Activated CD8-positive, alpha-beta T cell treated with anti-CD3 and anti-CD28 coated beads for 36 hours (primary cell): ENCODE measurements at regions not wholly inside any gene's neighbourhood (a gene's known extent, or its start where the extent isn't known, plus 50 kb on each side); places are given as distances from the start of the nearest gene placed in this dataset.
"Not testable (repeated sequence)": the region's sequence is repeated elsewhere in the genome, so short reads cannot be mapped to it uniquely, and the experiment has no call there.

Experiments
- ATAC-seq: fragments of 200-7000 bp; cut with Tn5 transposase; one replicate; pipeline ENCODE4 v1.10.0; 2021; ENCODE audit warnings: mild to moderate bottlenecking, moderate library complexity
- CTCF ChIA-PET: fragments of 350-600 bp; sonication (Branson Sonifier 250); formaldehyde crosslinking; loops from one replicate; lab custom pipeline; 2021; ENCODE audit warnings: antibody characterized with exemption; lab: Charles Lee
- POLR2A ChIA-PET: fragments of 350-600 bp; sonication (Branson Sonifier 250); formaldehyde crosslinking; loops from one replicate; lab custom pipeline; 2021; ENCODE audit warnings: antibody characterized with exemption; lab: Charles Lee
- DNase-seq: peaks from one replicate; pipeline ENCODE4 v3.0.0-alpha.2; 2020
- H3K27ac Mint-ChIP-seq: one replicate; pipeline ENCODE4 v1.8.0; 2021; ENCODE audit warnings: mild to moderate bottlenecking, mixed read lengths
- H3K27me3 Mint-ChIP-seq: one replicate; pipeline ENCODE4 v1.8.0; 2021; ENCODE audit warnings: mixed read lengths
- H3K36me3 Mint-ChIP-seq: one replicate; pipeline ENCODE4 v1.8.0; 2021; ENCODE audit warnings: low read depth, mixed read lengths
- H3K4me1 Mint-ChIP-seq: one replicate; pipeline ENCODE4 v1.8.0; 2021; ENCODE audit warnings: low read depth, mixed read lengths
- H3K4me3 Mint-ChIP-seq: one replicate; pipeline ENCODE4 v1.8.0; 2021; ENCODE audit warnings: mild to moderate bottlenecking, moderate library complexity, mixed read lengths
- H3K9me3 Mint-ChIP-seq: one replicate; pipeline ENCODE4 v1.8.0; 2021; ENCODE audit warnings: mixed read lengths
- CTCF ChIP-seq: fragments of 200-600 bp; IDR thresholded peaks from one replicate; pipeline ENCODE4 v1.8.0; 2022; ENCODE audit warnings: antibody characterized with exemption, mild to moderate bottlenecking
- intact Hi-C: fragments of 100-400 bp; cut with micrococcal nuclease; formaldehyde crosslinking; loops from one replicate; pipeline ENCODE4 v1.10.0; 2022

GRCh38 chr16:13348416-13348815, 447.0 kb downstream of the SHISA9 start:
- intact Hi-C loops, result no loop called here

GRCh38 chr16:13350000-13350399, 448.6 kb downstream of the SHISA9 start:
- peaks cover 2% of the 10 kb centered on the region for H3K9me3 Mint-ChIP-seq
- TF ChIP-seq CTCF, result no peak
- no peak for ATAC-seq
- POLR2A ChIA-PET, result no interaction called here
- H3K36me3 Mint-ChIP-seq, result no peaks in the 10 kb centered on the region
- intact Hi-C loops, result no loop called here
- H3K4me1 Mint-ChIP-seq, result no peaks in the 10 kb centered on the region
- no peak overlapping the region for H3K27ac Mint-ChIP-seq
- CTCF ChIA-PET, result no interaction called here
- DNase-seq, result no peak
- H3K4me3 Mint-ChIP-seq, result no peak overlapping the region
- H3K27me3 Mint-ChIP-seq, result peaks cover 2% of the 10 kb centered on the region

More at GRCh38 chr16:13348416-13348815, 447.0 kb downstream of the SHISA9 start:
- Mint-ChIP-seq H3K36me3 (no peaks in the 10 kb centered on the region), H3K4me3 (no peak overlapping the region), H3K9me3 (peaks cover 2% of the 10 kb centered on the region), H3K27ac (no peak overlapping the region), H3K4me1 (no peaks in the 10 kb centered on the region), H3K27me3 (peaks cover 2% of the 10 kb centered on the region)
- DNase-seq, result no peak
- TF ChIP-seq CTCF, result no peak
- POLR2A ChIA-PET, result no interaction called here
- CTCF ChIA-PET, result no interaction called here
- ATAC-seq, result no peak

- no peak for DNase-seq
- Mint-ChIP-seq H3K27me3 (no peaks in the 10 kb centered on the region), H3K36me3 (no peaks in the 10 kb centered on the region), H3K4me1 (no peaks in the 10 kb centered on the region), H3K9me3 (no peaks in the 10 kb centered on the region), H3K4me3 (no peak overlapping the region), H3K27ac (no peak overlapping the region)
- TF ChIP-seq CTCF, result no peak
- CTCF ChIA-PET, result interaction anchor here (0.6 kb wide), 1 partner anchor 252 kb away, joined by 3 read pairs; no protein-coding TSS in a partner anchor
- no peak for ATAC-seq
- intact Hi-C loops, result no loop called here
- POLR2A ChIA-PET, result no interaction called here
These were observed 449.8 kb downstream of the SHISA9 start for GRCh38 chr16:13351181-13351580.

- H3K4me3 Mint-ChIP-seq, result no peak overlapping the region
- ATAC-seq (no peak), DNase-seq (no peak)
- H3K36me3 Mint-ChIP-seq, result no peaks in the 10 kb centered on the region
- CTCF ChIA-PET, result interaction anchor here (0.6 kb wide), 1 partner anchor 252 kb away, joined by 3 read pairs; no protein-coding TSS in a partner anchor
- no peak for TF ChIP-seq CTCF
- no peaks in the 10 kb centered on the region for H3K9me3 Mint-ChIP-seq
- POLR2A ChIA-PET, result no interaction called here
- no peak overlapping the region for H3K27ac Mint-ChIP-seq
- H3K27me3 Mint-ChIP-seq, result no peaks in the 10 kb centered on the region
- intact Hi-C loops, result no loop called here
- no peaks in the 10 kb centered on the region for H3K4me1 Mint-ChIP-seq
These were observed 450.3 kb downstream of the SHISA9 start for GRCh38 chr16:13351601-13352217.

GRCh38 chr16:13352796-13353195, 451.4 kb downstream of the SHISA9 start:
- H3K36me3 Mint-ChIP-seq, CTCF ChIA-PET, H3K27me3 Mint-ChIP-seq: not testable (repeated sequence)

GRCh38 chr16:13357842-13358241, 456.4 kb downstream of the SHISA9 start:
- ATAC-seq, H3K36me3 Mint-ChIP-seq, DNase-seq, H3K4me1 Mint-ChIP-seq, H3K27me3 Mint-ChIP-seq, H3K4me3 Mint-ChIP-seq, intact Hi-C loops, POLR2A ChIA-PET, CTCF ChIA-PET, H3K27ac Mint-ChIP-seq: not testable (repeated sequence)
- peaks cover 13% of the 10 kb centered on the region for H3K9me3 Mint-ChIP-seq

More at GRCh38 chr16:13352796-13353195, 451.4 kb downstream of the SHISA9 start:
- H3K27ac Mint-ChIP-seq, intact Hi-C loops, H3K4me3 Mint-ChIP-seq, POLR2A ChIA-PET, H3K9me3 Mint-ChIP-seq, H3K4me1 Mint-ChIP-seq, ATAC-seq, DNase-seq: not testable (repeated sequence)
